ENCODE measurements at regions not wholly inside any gene's neighbourhood (a gene's known extent, or its start where the extent isn't known, plus 50 kb on each side); places are given as distances from the start of the nearest gene placed in this dataset.
"Not testable (repeated sequence)": the region's sequence is repeated elsewhere in the genome, so short reads cannot be mapped to it uniquely, and the experiment has no call there.

- not testable (repeated sequence) for TF ChIP-seq CENPBD1 (CRISPR knock-in tag; IDR thresholded peaks at IDR 0.05; ENCODE audit: borderline replicate concordance, low read depth); SAFB2 (CRISPR knock-in tag; IDR thresholded peaks at IDR 0.05; ENCODE audit: borderline replicate concordance, low read depth); CTCF (CRISPR knock-in tag; IDR thresholded peaks at IDR 0.05); NFE2L2 (IDR thresholded peaks at IDR 0.05; ENCODE audit: low read length); ARID3A (IDR thresholded peaks at IDR 0.05; ENCODE audit: low read depth, low read length); ZNF441 (CRISPR knock-in tag; IDR thresholded peaks at IDR 0.05; ENCODE audit: borderline replicate concordance); FOXA1 (IDR thresholded peaks at IDR 0.05); FOXA1 (CRISPR knock-in tag; IDR thresholded peaks at IDR 0.05); ZNF790 (CRISPR knock-in tag; IDR thresholded peaks at IDR 0.05; ENCODE audit: borderline replicate concordance); MXD1 (CRISPR knock-in tag; IDR thresholded peaks at IDR 0.05); CREB3 (CRISPR knock-in tag; IDR thresholded peaks at IDR 0.05); KDM1A (CRISPR knock-in tag; IDR thresholded peaks at IDR 0.05); SNAPC5 (CRISPR knock-in tag; IDR thresholded peaks at IDR 0.05; ENCODE audit: borderline replicate concordance); ZNF12 (CRISPR knock-in tag; IDR thresholded peaks at IDR 0.05)
Observed at GRCh38 chr1:206276143-206276542, 72.8 kb downstream of the SRGAP2 start.

Measured in HepG2 (cell line).